K562 (cell line): ENCODE measurements at regions not wholly inside any gene's neighbourhood (a gene's known extent, or its start where the extent isn't known, plus 50 kb on each side); places are given as distances from the start of the nearest gene placed in this dataset.

Source experiments
- ATAC-seq: fragments of 200-7000 bp; cut with Tn5 transposase; 3 replicates; pipeline ENCODE4 v1.9.1; 2020; ENCODE audit warnings: moderate library complexity
- BruUV-seq: library from RNA; stranded (reverse); fragments of 400-500 nt; replicated peaks from 2 replicates; lab custom pipeline; 2021; lab: Mats Ljungman, UMichigan
- CTCF ChIA-PET: fragments of 300-600 bp; formaldehyde crosslinking; extraction: SDS; loops from one replicate; lab custom pipeline; 2021; ENCODE audit warnings: low intra/inter-chr PET ratio; lab: Yijun Ruan, JAX
- POLR2A ChIA-PET: fragments of 300-600, 350-650 bp; sonication (Branson Sonifier 250); formaldehyde crosslinking; extraction: SDS; loops from one replicate; lab custom pipeline; 2021; ENCODE audit warnings: antibody characterized with exemption, inconsistent platforms; lab: Yijun Ruan, JAX
- DNase-seq, 4 experiments: peaks; one replicate each; pipeline versions ENCODE4 v3.0.0 to v3.0.0-alpha.2; 2011 to 2018; ENCODE audit warnings: low spot score in 3 of 4, mixed read lengths in 3 of 4; ENCODE audit errors: extremely low read depth in 1 of 4
- FAIRE-seq: peaks from 2 replicates; lab custom pipeline; 2011; peaks lifted over from hg19 to GRCh38; lab: Jason Lieb, UNC
- H2AFZ ChIP-seq: 2 replicates; pipeline ENCODE4 v1.6.0; 2011; ENCODE audit warnings: low read depth, low read length, control low read depth, inconsistent platforms
- H3K27ac ChIP-seq: fragments of 200-600 bp; 3 replicates; pipeline ENCODE4 v1.8.0; 2011; ENCODE audit warnings: low read depth, mild to moderate bottlenecking, control low read depth, inconsistent platforms, low read length, moderate library complexity, mixed read lengths; ENCODE audit errors: extremely low read depth
- H3K27me3 ChIP-seq, 2 experiments: fragments of 300-600 bp in 1 of 2; 2 replicates in 1 of 2; 3 replicates in 1 of 2; pipeline versions ENCODE4 v1.6.0 to v1.8.0; 2011; ENCODE audit warnings: inconsistent platforms in 2 of 2, low read length in 2 of 2, mild to moderate bottlenecking in 1 of 2, mixed read lengths in 1 of 2, moderate library complexity in 1 of 2; ENCODE audit not compliant: control insufficient read depth in 2 of 2, insufficient read depth in 2 of 2
- H3K36me3 ChIP-seq: fragments of 300-600 bp; 3 replicates; pipeline ENCODE4 v1.8.0; 2011; ENCODE audit warnings: mild to moderate bottlenecking, low read length, inconsistent platforms; ENCODE audit not compliant: control insufficient read depth, insufficient read depth
- H3K4me1 ChIP-seq, 2 experiments: fragments of 200-600 bp in 1 of 2; replicated peaks in 1 of 2; 2 replicates in 1 of 2; 3 replicates in 1 of 2; pipeline versions ENCODE4 v1.5.1 to v1.8.0; 2011; ENCODE audit warnings: inconsistent platforms in 2 of 2, low read length in 2 of 2, mild to moderate bottlenecking in 1 of 2, mixed read lengths in 1 of 2, moderate library complexity in 1 of 2; ENCODE audit not compliant: control insufficient read depth in 2 of 2, insufficient read depth in 2 of 2
- H3K4me2 ChIP-seq: 2 replicates; pipeline ENCODE4 v1.6.1; 2011; ENCODE audit warnings: low read length, control low read depth, inconsistent platforms, mixed read lengths; ENCODE audit not compliant: insufficient read depth
- H3K4me3 ChIP-seq: fragments of 200-600 bp; sonication (generic), shearing (Covaris generic); 2 replicates; pipeline ENCODE4 v1.5.1; 2016; ENCODE audit warnings: control low read depth, inconsistent platforms
- H3K79me2 ChIP-seq: fragments of 200-600 bp; 3 replicates; pipeline ENCODE4 v1.8.0; 2011; ENCODE audit warnings: low read length, inconsistent platforms; ENCODE audit not compliant: control insufficient read depth, insufficient read depth
- H3K9ac ChIP-seq, 2 experiments: 2 replicates each; pipeline versions ENCODE4 v1.6.0 to v1.6.1; 2011; ENCODE audit warnings: low read depth in 2 of 2, low read length in 2 of 2, control low read depth in 1 of 2, inconsistent platforms in 1 of 2, mild to moderate bottlenecking in 1 of 2, mixed read lengths in 1 of 2; ENCODE audit not compliant: insufficient read depth in 1 of 2
- H3K9me1 ChIP-seq: one replicate; pipeline ENCODE4 v1.6.0; 2011; ENCODE audit warnings: inconsistent platforms, mild to moderate bottlenecking, low read length, moderate library complexity; ENCODE audit not compliant: control insufficient read depth, insufficient read depth
- H3K9me3 ChIP-seq: replicated peaks from 2 replicates; pipeline ENCODE4 v1.5.1; 2011; ENCODE audit warnings: low read depth, low read length, inconsistent platforms; ENCODE audit not compliant: control insufficient read depth, insufficient read depth
- H4K20me1 ChIP-seq: replicated peaks from 2 replicates; pipeline ENCODE4 v1.6.1; 2011; ENCODE audit warnings: low read length, inconsistent platforms, mixed read lengths; ENCODE audit not compliant: control insufficient read depth, insufficient read depth
- BRD9 ChIP-seq: fragments of 450-650 bp; IDR thresholded peaks from 2 replicates; pipeline ENCODE4 v1.6.1; 2018; ENCODE audit warnings: low read depth; ENCODE audit not compliant: partially characterized antibody
- CXXC5 ChIP-seq: fragments of 250-450 bp; sonication (Bioruptor Pico); IDR thresholded peaks from 2 replicates; pipeline ENCODE4 v1.8.0; 2022; ENCODE audit warnings: inconsistent platforms, mild to moderate bottlenecking, moderate library complexity
- E2F8 ChIP-seq: fragments of 450-650 bp; IDR thresholded peaks from 2 replicates; pipeline ENCODE4 v1.7.1; 2018; ENCODE audit warnings: mild to moderate bottlenecking, low read depth; ENCODE audit not compliant: partially characterized antibody
- ELF4 ChIP-seq: fragments of 450-650 bp; formaldehyde crosslinking; IDR thresholded peaks from 2 replicates; pipeline ENCODE4 v1.4.0; 2022; ENCODE audit warnings: missing genetic modification characterization
- GTF2F1 ChIP-seq: IDR thresholded peaks from 2 replicates; pipeline ENCODE4 v1.6.1; 2011; ENCODE audit warnings: low read depth, low read length, improper control_type of control experiment
- HOXB6 ChIP-seq: fragments of 250-450 bp; sonication (Bioruptor Pico); IDR thresholded peaks from 2 replicates; pipeline ENCODE4 v1.5.1; 2022; ENCODE audit warnings: mild to moderate bottlenecking, borderline replicate concordance
- IRF1 ChIP-seq: sonication (generic); formaldehyde crosslinking; IDR thresholded peaks from 2 replicates; pipeline ENCODE4 v1.8.0; 2022; ENCODE audit warnings: missing genetic modification reagents, mild to moderate bottlenecking, borderline replicate concordance
- MAX ChIP-seq: sonication (generic); formaldehyde crosslinking; IDR thresholded peaks from 2 replicates; pipeline ENCODE4 v1.9.0; 2022; ENCODE audit warnings: mild to moderate bottlenecking, missing genetic modification reagents
- POLR2B ChIP-seq: fragments of 450-650 bp; IDR thresholded peaks from 2 replicates; pipeline ENCODE4 v1.6.1; 2018; ENCODE audit warnings: low read depth; ENCODE audit not compliant: partially characterized antibody
- RNF2 ChIP-seq: sonication (generic); IDR thresholded peaks from 2 replicates; pipeline ENCODE4 v1.6.1; 2016
- SREBF2 ChIP-seq: sonication (generic); formaldehyde crosslinking; IDR thresholded peaks from 2 replicates; pipeline ENCODE4 v1.4.0; 2020; ENCODE audit warnings: mild to moderate bottlenecking, missing genetic modification reagents
- TAF1 ChIP-seq: IDR thresholded peaks from 2 replicates; pipeline ENCODE4 v1.6.1; 2011; ENCODE audit warnings: mild to moderate bottlenecking, low read length, moderate library complexity; ENCODE audit not compliant: insufficient read depth, control insufficient read depth, severe bottlenecking; ENCODE audit errors: extremely low read depth
- TARDBP ChIP-seq: fragments of 450-650 bp; IDR thresholded peaks from 2 replicates; pipeline ENCODE4 v1.6.1; 2016
- TRIM24 ChIP-seq, 2 experiments: fragments of 450-650 bp; IDR thresholded peaks; 2 replicates each; pipeline ENCODE4 v1.6.1; 2016
- ZNF239 ChIP-seq: fragments of 250-450 bp; sonication (Bioruptor Pico); IDR thresholded peaks from 2 replicates; pipeline ENCODE4 v1.4.0; 2020; ENCODE audit warnings: mild to moderate bottlenecking
- WGBS: fragments of 100-300 bp; shearing (Covaris generic); methylation state at CpG from one replicate; pipeline ENCODE4 v1.1.6; 2016; ENCODE audit warnings: low coverage, mixed read lengths; ENCODE audit not compliant: insufficient coverage; ENCODE audit errors: missing lambda C conversion rate; 5-methylcytosine and 5-hydroxymethylcytosine counted together
- in situ Hi-C: fragments of 300-500 bp; cut with MboI; formaldehyde crosslinking; loops from 4 replicates; pipeline ENCODE4 v1.15.0; 2018; ENCODE audit warnings: inconsistent platforms, mixed read lengths
- intact Hi-C: fragments of 100-400 bp; cut with micrococcal nuclease; formaldehyde crosslinking; loops from 2 replicates; pipeline ENCODE4 v1.14.2; 2022
- TF ChIP-seq, protein P1 (sequence below): fragments of 450-650 bp; IDR thresholded peaks from 2 replicates; pipeline ENCODE4 v1.6.1; 2016; ENCODE audit warnings: low read depth, mild to moderate bottlenecking, moderate library complexity

GRCh38 chr1:185408700-185409270 lies 91.7 kb upstream of the IVNS1ABP start (continued):
- no peak for TF ChIP-seq MAX (CRISPR knock-in tag)

DNA sequence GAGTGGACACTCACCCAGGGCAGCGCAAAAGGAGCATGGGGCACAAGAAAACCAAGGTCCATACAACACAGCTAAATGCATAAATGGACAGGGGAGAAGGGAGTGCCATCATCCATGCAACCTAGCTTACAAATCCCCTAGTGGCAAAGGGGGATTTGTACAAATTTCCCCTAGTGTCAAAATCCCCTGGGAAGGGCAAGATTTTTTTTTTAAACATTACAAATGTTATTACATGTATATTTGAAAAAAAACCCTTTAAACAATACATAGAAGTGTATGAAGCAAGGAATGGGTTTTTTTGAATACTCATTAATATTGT lies 89.6 kb upstream of the IVNS1ABP start:
- intact Hi-C loops, result no loop called here
- TF ChIP-seq IRF1 (CRISPR knock-in tag) (no peak), E2F8 (no peak), SREBF2 (no peak), TRIM24 (IDR thresholded peaks at IDR 0.05) (no peak), POLR2B (no peak), GTF2F1 (no peak), ELF4 (CRISPR knock-in tag) (no peak), BRD9 (no peak), TARDBP (no peak), HOXB6 (CRISPR knock-in tag) (no peak), CXXC5 (CRISPR knock-in tag) (no peak), ZNF239 (CRISPR knock-in tag) (no peak), RNF2 (no peak), TAF1 (no peak)
- TF ChIP-seq, protein P1, sequence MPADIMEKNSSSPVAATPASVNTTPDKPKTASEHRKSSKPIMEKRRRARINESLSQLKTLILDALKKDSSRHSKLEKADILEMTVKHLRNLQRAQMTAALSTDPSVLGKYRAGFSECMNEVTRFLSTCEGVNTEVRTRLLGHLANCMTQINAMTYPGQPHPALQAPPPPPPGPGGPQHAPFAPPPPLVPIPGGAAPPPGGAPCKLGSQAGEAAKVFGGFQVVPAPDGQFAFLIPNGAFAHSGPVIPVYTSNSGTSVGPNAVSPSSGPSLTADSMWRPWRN, result no peak

More for the DNA sequence above, 89.6 kb upstream of the IVNS1ABP start:
- FAIRE-seq (no peak), DNase-seq (no peak), ATAC-seq (no peak)
- no peak overlapping the region for H2AFZ ChIP-seq
- no peak overlapping the region for H3K9ac ChIP-seq
- ChIA-PET POLR2A (no interaction called here), CTCF (no interaction called here)
- H3K4me3 ChIP-seq, result no peak overlapping the region
- H3K27me3 ChIP-seq, result peaks cover 0 to 2% of the 10 kb centered on the region in 2 experiments; a peak in 2 of 5 replicates
- H3K9me1 ChIP-seq, result no peaks in the 10 kb centered on the region
- no peak overlapping the region for H3K27ac ChIP-seq
- in situ Hi-C loops, result no loop called here
- H3K36me3 ChIP-seq, result no peaks in the 10 kb centered on the region
- H3K79me2 ChIP-seq, result no peaks in the 10 kb centered on the region
- BruUV-seq, result no TSS peak
- H4K20me1 ChIP-seq, result no peaks in the 10 kb centered on the region
- H3K4me1 ChIP-seq, result peaks cover 5 to 6% of the 10 kb centered on the region in 2 experiments; a peak in 1 of 5 replicates
- 0 out of 2 replicates have a peak, but pooled peaks cover 2% of the 10 kb centered on the region for H3K9me3 ChIP-seq
- no peak overlapping the region for H3K4me2 ChIP-seq
- WGBS, result 17% methylated on average over 1 of the region's 1 CpG
